H1 (cell line): ENCODE measurements at regions not wholly inside any gene's neighbourhood (a gene's known extent, or its start where the extent isn't known, plus 50 kb on each side); places are given as distances from the start of the nearest gene placed in this dataset.

Experiments
- CTCF ChIA-PET: fragments of 300-600 bp; sonication (Branson Sonifier 250); formaldehyde crosslinking; loops from one replicate; lab custom pipeline; 2021; ENCODE audit not compliant: partially characterized antibody; lab: Charles Lee
- POLR2A ChIA-PET: fragments of 300-600 bp; sonication (Branson Sonifier 250); formaldehyde crosslinking; loops from one replicate; lab custom pipeline; 2021; ENCODE audit warnings: inconsistent platforms; ENCODE audit not compliant: partially characterized antibody; lab: Charles Lee
- DNase-seq, 2 experiments: peaks; one replicate each; pipeline versions ENCODE4 v3.0.0 to v3.0.0-alpha.2; 2010 to 2022; ENCODE audit warnings: low spot score in 2 of 2, low read depth in 1 of 2, mixed read lengths in 1 of 2
- FAIRE-seq: peaks from 2 replicates; lab custom pipeline; 2011; peaks lifted over from hg19 to GRCh38; lab: Jason Lieb, UNC
- H2AFZ ChIP-seq: 2 replicates; pipeline ENCODE4 v1.8.1; 2012; ENCODE audit warnings: low read length, inconsistent platforms
- H2AK5ac ChIP-seq: 2 replicates; pipeline ENCODE4 v1.6.1; 2013; ENCODE audit warnings: low read depth, low read length
- H2BK120ac ChIP-seq: replicated peaks from 2 replicates; pipeline ENCODE3; 2013; ENCODE audit warnings: low read depth, low read length, inconsistent platforms
- H2BK12ac ChIP-seq: 2 replicates; pipeline ENCODE4 v1.6.1; 2013; ENCODE audit warnings: low read depth, low read length
- H2BK15ac ChIP-seq: 2 replicates; pipeline ENCODE4 v1.6.1; 2013; ENCODE audit warnings: low read length
- H2BK20ac ChIP-seq: 2 replicates; pipeline ENCODE4 v1.6.1; 2013; ENCODE audit warnings: low read length
- H2BK5ac ChIP-seq: 2 replicates; pipeline ENCODE4 v1.6.1; 2013; ENCODE audit warnings: low read depth, low read length
- H3K14ac ChIP-seq: 2 replicates; pipeline ENCODE4 v1.6.1; 2013; ENCODE audit warnings: inconsistent platforms; ENCODE audit not compliant: insufficient read length
- H3K18ac ChIP-seq: 2 replicates; pipeline ENCODE4 v1.6.1; 2013; ENCODE audit warnings: low read length; ENCODE audit errors: extremely low read depth
- H3K23ac ChIP-seq: 2 replicates; pipeline ENCODE4 v1.6.1; 2013; ENCODE audit warnings: inconsistent platforms; ENCODE audit not compliant: insufficient read length
- H3K23me2 ChIP-seq: 2 replicates; pipeline ENCODE4 v1.6.1; 2013; ENCODE audit warnings: low read depth, low read length
- H3K27ac ChIP-seq: 2 replicates; pipeline ENCODE4 v1.6.1; 2011; ENCODE audit warnings: low read depth, low read length, inconsistent platforms
- H3K27me3 ChIP-seq, 4 experiments: replicated peaks in 1 of 4; 1 replicate in 1 of 4; 2 replicates in 3 of 4; pipeline versions ENCODE4 v1.6.1 to v1.8.1; 2011 to 2013; ENCODE audit warnings: low read length in 3 of 4, mild to moderate bottlenecking in 3 of 4, inconsistent platforms in 2 of 4, mixed read lengths in 2 of 4, moderate library complexity in 1 of 4; ENCODE audit not compliant: control insufficient read depth in 3 of 4, insufficient read depth in 3 of 4; ENCODE audit errors: extremely low read depth in 1 of 4
- H3K36me3 ChIP-seq, 4 experiments: 2 replicates each; pipeline versions ENCODE4 v1.6.1 to v1.8.1; 2011 to 2013; ENCODE audit warnings: mild to moderate bottlenecking in 4 of 4, low read length in 3 of 4, moderate library complexity in 2 of 4, control low read depth in 1 of 4, inconsistent platforms in 1 of 4; ENCODE audit not compliant: insufficient read depth in 4 of 4, control insufficient read depth in 2 of 4
- H3K4ac ChIP-seq: replicated peaks from 2 replicates; pipeline ENCODE3; 2013; ENCODE audit warnings: low read length, low read depth, mixed read lengths, inconsistent platforms; ENCODE audit not compliant: insufficient read length
- H3K4me1 ChIP-seq, 4 experiments: replicated peaks in 1 of 4; 1 replicate in 1 of 4; 2 replicates in 3 of 4; pipeline versions ENCODE4 v1.6.1 to v1.8.1; 2011 to 2013; ENCODE audit warnings: low read length in 3 of 4, inconsistent platforms in 2 of 4, mixed read lengths in 1 of 4; ENCODE audit not compliant: insufficient read depth in 4 of 4, control insufficient read depth in 3 of 4
- H3K4me2 ChIP-seq, 2 experiments: 2 replicates each; pipeline versions ENCODE4 v1.6.1 to v1.8.1; 2011 to 2013; ENCODE audit warnings: low read depth in 2 of 2, low read length in 2 of 2, control low read depth in 1 of 2, inconsistent platforms in 1 of 2, mild to moderate bottlenecking in 1 of 2; ENCODE audit not compliant: insufficient read depth in 1 of 2
- H3K4me3 ChIP-seq, 4 experiments: fragments of 200-600, 300-600 bp in 1 of 4; sonication (generic), shearing (Covaris generic), sonication (Bioruptor Twin) in 1 of 4; 2 replicates each; pipeline versions ENCODE4 v1.5.1 to v1.8.1; 2011 to 2016; ENCODE audit warnings: low read length in 4 of 4, low read depth in 3 of 4, control low read depth in 2 of 4, inconsistent platforms in 2 of 4, mild to moderate bottlenecking in 2 of 4, mixed read lengths in 1 of 4, moderate library complexity in 1 of 4; ENCODE audit not compliant: insufficient read depth in 2 of 4; ENCODE audit errors: extremely low read depth in 1 of 4
- H3K56ac ChIP-seq: replicated peaks from 2 replicates; pipeline ENCODE3; 2013; ENCODE audit warnings: low read depth, mild to moderate bottlenecking, mixed read lengths, low read length, inconsistent platforms; ENCODE audit not compliant: insufficient read length
- H3K79me1 ChIP-seq: 2 replicates; pipeline ENCODE4 v1.6.1; 2013; ENCODE audit warnings: low read depth, low read length, control low read depth
- H3K79me2 ChIP-seq, 2 experiments: 2 replicates each; pipeline versions ENCODE4 v1.6.1 to v1.8.1; 2012 to 2013; ENCODE audit warnings: low read length in 2 of 2, mild to moderate bottlenecking in 2 of 2, inconsistent platforms in 1 of 2; ENCODE audit not compliant: insufficient read depth in 2 of 2, control insufficient read depth in 1 of 2
- H3K9ac ChIP-seq, 4 experiments: replicated peaks in 1 of 4; 1 replicate in 1 of 4; 2 replicates in 3 of 4; pipeline versions ENCODE4 v1.6.1 to v1.8.1; 2011 to 2013; ENCODE audit warnings: low read depth in 3 of 4, low read length in 3 of 4, control low read depth in 2 of 4, mild to moderate bottlenecking in 2 of 4, moderate library complexity in 2 of 4, inconsistent platforms in 1 of 4; ENCODE audit errors: extremely low read depth in 1 of 4
- H3K9me3 ChIP-seq, 2 experiments: 2 replicates each; pipeline versions ENCODE4 v1.6.1 to v1.8.1; 2012 to 2013; ENCODE audit warnings: mild to moderate bottlenecking in 2 of 2, moderate library complexity in 2 of 2, control low read depth in 1 of 2, inconsistent platforms in 1 of 2, low read depth in 1 of 2, low read length in 1 of 2, mixed read lengths in 1 of 2; ENCODE audit not compliant: insufficient read depth in 2 of 2
- H4K20me1 ChIP-seq, 2 experiments: replicated peaks in 1 of 2; 2 replicates each; pipeline versions ENCODE3 to v1.8.1; 2011 to 2013; ENCODE audit warnings: inconsistent platforms in 2 of 2, low read length in 2 of 2, mild to moderate bottlenecking in 1 of 2; ENCODE audit not compliant: insufficient read depth in 2 of 2, control insufficient read depth in 1 of 2
- H4K5ac ChIP-seq: 2 replicates; pipeline ENCODE4 v1.6.1; 2013; ENCODE audit warnings: low read length, low read depth, mixed read lengths, inconsistent platforms; ENCODE audit not compliant: insufficient read length
- H4K8ac ChIP-seq: 2 replicates; pipeline ENCODE4 v1.8.0; 2013; ENCODE audit warnings: mild to moderate bottlenecking, moderate library complexity, low read length, inconsistent platforms; ENCODE audit not compliant: insufficient read depth; ENCODE audit errors: extremely low read depth
- H4K91ac ChIP-seq: replicated peaks from 2 replicates; pipeline ENCODE3; 2013; ENCODE audit warnings: low read length, mixed read lengths, inconsistent platforms; ENCODE audit not compliant: insufficient read length
- BACH1 ChIP-seq: IDR thresholded peaks from 2 replicates; pipeline ENCODE4 v1.6.1; 2012; ENCODE audit warnings: low read length, improper control_type of control experiment
- RNF2 ChIP-seq: fragments of 200-900, 300-1000 bp; sonication (generic); IDR thresholded peaks from 2 replicates; pipeline ENCODE4 v1.7.1; 2016; ENCODE audit warnings: borderline replicate concordance, low read depth, mild to moderate bottlenecking, antibody characterized with exemption, low read length; ENCODE audit not compliant: poor library complexity, severe bottlenecking; ENCODE audit errors: missing control alignments
- WGBS, 2 experiments: shearing (Covaris generic) in 1 of 2; methylation state at CpG; one replicate each; pipeline versions ENCODE4 v1.1.6 to v1.1.7; 2013 to 2015; ENCODE audit warnings: low lambda C conversion rate in 2 of 2, mixed read lengths in 2 of 2, inconsistent platforms in 1 of 2, low coverage in 1 of 2, missing lambda C conversion rate in 1 of 2; ENCODE audit not compliant: insufficient replicate concordance in 2 of 2, insufficient coverage in 1 of 2, insufficient read length in 1 of 2; ENCODE audit errors: extremely low coverage in 1 of 2, missing lambda C conversion rate in 1 of 2; 5-methylcytosine and 5-hydroxymethylcytosine counted together

GRCh38 chr2:217491271-217491670, 511.5 kb downstream of the TNS1 start:
- Histone ChIP-seq H2AK5ac (no peak overlapping the region), H4K20me1 (no peaks in the 10 kb centered on the region), H3K27ac (no peak overlapping the region), H4K5ac (no peak overlapping the region), H2AFZ (no peak overlapping the region), H2BK120ac (no peak overlapping the region), H3K4me2 (no peak overlapping the region), H2BK15ac (no peak overlapping the region), H2BK20ac (no peak overlapping the region), H3K56ac (no peak overlapping the region), H2BK5ac (no peak overlapping the region), H3K23me2 (no peaks in the 10 kb centered on the region), H3K4me3 (no peak overlapping the region), H3K18ac (no peak overlapping the region), H3K79me1 (no peaks in the 10 kb centered on the region), H2BK12ac (no peak overlapping the region), H3K9ac (no peak overlapping the region), H4K91ac (no peak overlapping the region), H3K4ac (no peak overlapping the region), H3K23ac (no peak overlapping the region), H3K79me2 (no peaks in the 10 kb centered on the region), H3K9me3 (no peaks in the 10 kb centered on the region), H3K4me1 (no peaks in the 10 kb centered on the region), H3K14ac (no peak overlapping the region), H4K8ac (no peak overlapping the region), H3K27me3 (no peaks in the 10 kb centered on the region), H3K36me3 (no peaks in the 10 kb centered on the region)
- CTCF ChIA-PET = interaction anchor here (1.9 kb wide), 1 partner anchor 12 kb away, joined by 4 read pairs; no protein-coding TSS in a partner anchor
- WGBS, 2 experiments = 81% methylated on average over 2 of the region's 2 CpGs; no CpG with 5 or more reads in 1 of the 2 experiments
- FAIRE-seq (no peak), DNase-seq (no peak)
- POLR2A ChIA-PET = interaction anchor here (0.8 kb wide), 1 partner anchor 578 kb away, joined by 3 read pairs; no protein-coding TSS in a partner anchor
- TF ChIP-seq BACH1 (no peak), RNF2 (no peak)
